Central memory CD8-positive, alpha-beta T cell (primary cell): ENCODE measurements at regions not wholly inside any gene's neighbourhood (a gene's known extent, or its start where the extent isn't known, plus 50 kb on each side); places are given as distances from the start of the nearest gene placed in this dataset.
"Not testable (repeated sequence)": the region's sequence is repeated elsewhere in the genome, so short reads cannot be mapped to it uniquely, and the experiment has no call there.

Experiments used
- ATAC-seq: fragments of 150-1000 bp; cut with Tn5 transposase; replicated peaks from 2 replicates; pipeline ENCODE4 v1.10.0; 2022; ENCODE audit warnings: mild to moderate bottlenecking, moderate FRiP score, moderate number of reproducible peaks; ENCODE audit not compliant: poor library complexity, severe bottlenecking; ENCODE audit errors: extremely low read depth
- DNase-seq, 2 donors: peaks; one replicate each; pipeline ENCODE4 v3.0.0; 2021; ENCODE audit warnings: low spot score in 2 of 2
- H3K27ac Mint-ChIP-seq: one replicate; pipeline ENCODE4 v1.8.0; 2022; ENCODE audit warnings: low read depth, mild to moderate bottlenecking, moderate library complexity, mixed read lengths
- H3K27me3 Mint-ChIP-seq: one replicate; pipeline ENCODE4 v1.8.0; 2022; ENCODE audit warnings: mixed read lengths
- H3K36me3 Mint-ChIP-seq: one replicate; pipeline ENCODE4 v1.8.0; 2022; ENCODE audit warnings: mild to moderate bottlenecking, moderate library complexity, mixed read lengths; ENCODE audit not compliant: insufficient read depth
- H3K4me1 Mint-ChIP-seq: one replicate; pipeline ENCODE4 v1.8.0; 2022; ENCODE audit warnings: mixed read lengths
- H3K4me3 Mint-ChIP-seq: one replicate; pipeline ENCODE4 v1.8.0; 2022; ENCODE audit warnings: mild to moderate bottlenecking, moderate library complexity, mixed read lengths
- H3K9me3 Mint-ChIP-seq: one replicate; pipeline ENCODE4 v1.8.0; 2022; ENCODE audit warnings: mixed read lengths

- H3K4me1 Mint-ChIP-seq = no peaks in the 10 kb centered on the region
- H3K4me3 Mint-ChIP-seq = no peak overlapping the region
- DNase-seq (no peak), ATAC-seq (no peak)
- H3K27ac Mint-ChIP-seq = no peak overlapping the region
- H3K36me3 Mint-ChIP-seq = no peaks in the 10 kb centered on the region
- no peaks in the 10 kb centered on the region for H3K27me3 Mint-ChIP-seq
- H3K9me3 Mint-ChIP-seq = peaks cover 21% of the 10 kb centered on the region
Measured at GRCh38 chr16:35147556-35148504, 1688.4 kb downstream of the TP53TG3F start.

GRCh38 chr16:35148748-35149147 lies 1689.3 kb downstream of the TP53TG3F start:
- H3K36me3 Mint-ChIP-seq = no peaks in the 10 kb centered on the region
- H3K4me3 Mint-ChIP-seq = no peak overlapping the region
- DNase-seq (no peak), ATAC-seq (no peak)
- H3K27ac Mint-ChIP-seq = no peak overlapping the region
- H3K4me1 Mint-ChIP-seq = no peaks in the 10 kb centered on the region
- peaks cover 21% of the 10 kb centered on the region for H3K9me3 Mint-ChIP-seq
- no peaks in the 10 kb centered on the region for H3K27me3 Mint-ChIP-seq

- H3K27ac Mint-ChIP-seq = no peak overlapping the region
- H3K9me3 Mint-ChIP-seq = peaks cover 15% of the 10 kb centered on the region
- DNase-seq (no peak), ATAC-seq (no peak)
- H3K27me3 Mint-ChIP-seq = no peaks in the 10 kb centered on the region
- H3K4me3 Mint-ChIP-seq = no peak overlapping the region
- no peaks in the 10 kb centered on the region for H3K4me1 Mint-ChIP-seq
- no peaks in the 10 kb centered on the region for H3K36me3 Mint-ChIP-seq
Measured at GRCh38 chr16:35149550-35149949, 1690.1 kb downstream of the TP53TG3F start.

DNA sequence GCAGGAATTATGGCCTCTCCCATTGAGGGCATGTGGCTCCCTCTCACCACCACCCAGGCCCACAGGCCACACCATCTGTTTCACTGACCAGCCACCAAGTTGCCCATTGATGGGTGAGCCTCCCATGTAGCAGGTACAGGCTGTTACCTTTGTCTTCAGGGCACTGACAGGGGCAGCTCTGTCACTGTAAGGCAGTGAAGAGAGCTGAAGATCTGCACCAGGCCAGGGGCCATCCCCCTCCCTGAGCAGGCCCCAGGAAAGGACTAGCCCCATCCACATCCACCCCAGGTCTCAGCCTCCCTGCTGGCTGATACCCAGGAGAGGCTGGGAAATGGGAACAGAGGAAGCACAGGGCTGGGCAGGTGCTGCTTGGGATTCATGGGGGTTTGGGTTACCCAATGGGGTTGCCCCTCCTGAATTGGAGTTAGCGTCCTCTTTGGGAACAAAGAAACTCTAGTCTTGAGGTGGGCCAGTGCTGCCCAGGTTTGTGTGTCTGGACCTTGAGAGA lies 1691.4 kb downstream of the TP53TG3F start:
- Mint-ChIP-seq H3K27ac (no peak overlapping the region), H3K4me1 (no peaks in the 10 kb centered on the region), H3K9me3 (peaks cover 12% of the 10 kb centered on the region), H3K27me3 (no peaks in the 10 kb centered on the region), H3K4me3 (no peak overlapping the region), H3K36me3 (no peaks in the 10 kb centered on the region)
- ATAC-seq (no peak), DNase-seq (no peak)

- Mint-ChIP-seq H3K9me3 (peaks cover 20% of the 10 kb centered on the region), H3K27me3 (no peaks in the 10 kb centered on the region), H3K4me1 (no peaks in the 10 kb centered on the region), H3K27ac (no peak overlapping the region), H3K36me3 (no peaks in the 10 kb centered on the region), H3K4me3 (no peak overlapping the region)
- ATAC-seq = no peak
- DNase-seq = no peak
Measured at GRCh38 chr16:35152067-35152627, 1692.7 kb downstream of the TP53TG3F start.

- no peaks in the 10 kb centered on the region for H3K36me3 Mint-ChIP-seq
- peaks cover 32% of the 10 kb centered on the region for H3K9me3 Mint-ChIP-seq
- no peaks in the 10 kb centered on the region for H3K27me3 Mint-ChIP-seq
- H3K4me1 Mint-ChIP-seq = no peaks in the 10 kb centered on the region
- no peak overlapping the region for H3K27ac Mint-ChIP-seq
- no peak overlapping the region for H3K4me3 Mint-ChIP-seq
- DNase-seq = no peak
- ATAC-seq = no peak
Measured at GRCh38 chr16:35154627-35155026, 1695.2 kb downstream of the TP53TG3F start.

GRCh38 chr16:35157549-35157948 lies 1698.1 kb downstream of the TP53TG3F start:
- H3K36me3 Mint-ChIP-seq, ATAC-seq, H3K27me3 Mint-ChIP-seq, H3K4me1 Mint-ChIP-seq, H3K27ac Mint-ChIP-seq, H3K4me3 Mint-ChIP-seq, DNase-seq: not testable (repeated sequence)
- H3K9me3 Mint-ChIP-seq = peaks cover 30% of the 10 kb centered on the region

GRCh38 chr16:35169324-35169723 lies 1709.9 kb downstream of the TP53TG3F start:
- not testable (repeated sequence) for H3K9me3 Mint-ChIP-seq, H3K36me3 Mint-ChIP-seq, DNase-seq, H3K27me3 Mint-ChIP-seq, ATAC-seq, H3K4me1 Mint-ChIP-seq, H3K4me3 Mint-ChIP-seq, H3K27ac Mint-ChIP-seq

DNA sequence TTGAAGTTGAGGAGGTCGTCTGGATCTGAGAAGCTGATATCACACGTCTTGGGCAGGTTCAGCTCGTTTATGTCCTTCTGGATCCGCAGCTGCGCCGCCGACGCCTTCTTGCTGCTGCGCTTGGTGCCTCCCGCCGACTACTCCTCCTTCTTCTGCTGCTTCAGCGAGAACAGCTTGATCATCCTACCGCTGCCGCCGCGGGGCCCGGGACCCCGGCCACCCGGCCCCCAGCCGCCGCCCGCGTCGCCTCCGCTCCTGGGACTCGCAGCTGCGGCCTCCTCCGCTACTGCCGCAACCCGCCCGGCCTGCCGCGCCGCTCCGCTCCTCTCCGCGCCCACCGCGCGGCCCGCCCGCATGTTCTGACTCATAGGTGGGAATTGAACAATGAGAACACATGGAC lies 1710.6 kb downstream of the TP53TG3F start:
- DNase-seq, H3K27me3 Mint-ChIP-seq, H3K4me3 Mint-ChIP-seq, H3K36me3 Mint-ChIP-seq, H3K4me1 Mint-ChIP-seq, ATAC-seq, H3K9me3 Mint-ChIP-seq, H3K27ac Mint-ChIP-seq: not testable (repeated sequence)

DNA sequence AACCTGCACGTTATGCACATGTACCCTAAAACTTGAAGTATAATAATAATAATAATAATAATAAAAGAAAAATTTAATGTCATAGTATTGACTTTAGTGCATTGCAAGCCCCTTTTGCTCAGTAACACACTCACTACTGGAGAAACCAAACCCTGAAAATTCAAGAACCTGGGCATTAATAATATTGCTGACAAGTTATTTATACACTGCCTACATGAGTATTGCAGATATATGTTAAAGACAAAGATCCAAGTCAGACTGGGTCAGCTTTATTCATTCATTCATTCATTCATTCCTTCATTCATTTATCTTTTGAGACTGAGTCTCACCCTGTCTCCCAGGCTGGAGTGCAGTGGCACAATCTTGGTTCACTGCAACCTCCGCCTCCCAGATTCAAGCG lies 1711.2 kb downstream of the TP53TG3F start:
- Mint-ChIP-seq H3K4me3 (no peak overlapping the region), H3K27me3 (no peaks in the 10 kb centered on the region), H3K4me1 (no peaks in the 10 kb centered on the region), H3K9me3 (peaks cover 6% of the 10 kb centered on the region), H3K36me3 (no peaks in the 10 kb centered on the region), H3K27ac (no peak overlapping the region)
- ATAC-seq (no peak), DNase-seq (no peak)

GRCh38 chr16:35171106-35171505 lies 1711.7 kb downstream of the TP53TG3F start:
- ATAC-seq = no peak
- no peaks in the 10 kb centered on the region for H3K4me1 Mint-ChIP-seq
- H3K27me3 Mint-ChIP-seq = no peaks in the 10 kb centered on the region
- H3K9me3 Mint-ChIP-seq = peaks cover 6% of the 10 kb centered on the region
- DNase-seq = no peak
- H3K4me3 Mint-ChIP-seq = no peak overlapping the region
- H3K27ac Mint-ChIP-seq = no peak overlapping the region
- no peaks in the 10 kb centered on the region for H3K36me3 Mint-ChIP-seq

DNA sequence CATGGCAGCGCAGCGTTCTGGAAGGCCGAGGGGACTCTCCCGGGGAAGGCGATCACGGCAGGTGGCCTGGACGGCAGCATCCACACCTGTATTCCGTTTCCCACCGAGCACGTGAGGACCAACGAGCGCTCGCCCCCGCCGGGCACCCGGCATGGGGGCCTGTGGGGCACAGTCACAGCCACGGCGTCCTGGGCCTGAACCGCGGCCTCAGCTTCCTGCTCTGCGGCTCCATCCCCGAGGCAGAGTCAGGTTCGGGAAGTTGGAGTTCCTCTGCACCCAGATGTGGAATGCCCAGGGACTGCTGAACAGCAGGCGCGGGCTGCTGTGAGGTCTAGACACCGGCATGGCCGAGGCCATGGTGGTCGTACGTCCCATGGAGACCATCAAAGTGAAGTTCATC lies 1713.9 kb downstream of the TP53TG3F start:
- no peaks in the 10 kb centered on the region for H3K4me1 Mint-ChIP-seq
- H3K9me3 Mint-ChIP-seq = no peaks in the 10 kb centered on the region
- H3K4me3 Mint-ChIP-seq = no peak overlapping the region
- DNase-seq (no peak), ATAC-seq (no peak)
- H3K27me3 Mint-ChIP-seq = no peaks in the 10 kb centered on the region
- H3K36me3 Mint-ChIP-seq = no peaks in the 10 kb centered on the region
- no peak overlapping the region for H3K27ac Mint-ChIP-seq

DNA sequence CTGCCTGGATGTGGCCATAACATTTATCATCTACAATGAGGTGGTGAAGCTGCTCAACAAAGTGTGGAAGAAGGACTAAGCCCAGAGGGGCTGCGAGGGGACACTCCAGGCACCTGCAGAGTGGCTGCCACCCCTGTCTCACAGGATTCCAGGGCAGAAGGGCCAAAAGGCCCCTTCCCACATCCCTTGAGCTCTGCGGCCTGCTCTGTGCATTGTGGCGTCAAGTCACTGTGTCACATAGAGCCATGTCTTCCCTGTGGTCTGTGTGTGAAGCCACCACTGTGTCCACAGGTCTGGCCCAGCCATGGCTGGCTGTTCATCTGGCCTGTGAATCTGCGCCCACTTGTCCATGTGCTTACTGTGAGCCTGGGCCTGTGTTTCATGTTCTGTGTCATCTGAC lies 1714.6 kb downstream of the TP53TG3F start:
- Mint-ChIP-seq H3K4me3 (no peak overlapping the region), H3K27ac (no peak overlapping the region), H3K36me3 (no peaks in the 10 kb centered on the region), H3K4me1 (no peaks in the 10 kb centered on the region), H3K9me3 (no peaks in the 10 kb centered on the region), H3K27me3 (no peaks in the 10 kb centered on the region)
- ATAC-seq (no peak), DNase-seq (no peak)
